GM12874 (cell line): ENCODE measurements at regions not wholly inside any gene's neighbourhood (a gene's known extent, or its start where the extent isn't known, plus 50 kb on each side); places are given as distances from the start of the nearest gene placed in this dataset.

Source experiments
- CTCF ChIP-seq: IDR thresholded peaks from 2 replicates; pipeline ENCODE4 v1.5.1; 2011; ENCODE audit warnings: low read depth, mild to moderate bottlenecking, control low read depth, low read length, moderate library complexity; ENCODE audit not compliant: insufficient read depth

- TF ChIP-seq CTCF, result no peak
Measured at GRCh38 chr6:127019828-127020227, 98.6 kb upstream of the RSPO3 start.

GRCh38 chr6:127022302-127022701, 96.2 kb upstream of the RSPO3 start:
- TF ChIP-seq CTCF, result no peak

- TF ChIP-seq CTCF, result no peak
Measured at GRCh38 chr6:127023001-127023778, 95.3 kb upstream of the RSPO3 start.

GRCh38 chr6:127026247-127026646, 92.2 kb upstream of the RSPO3 start:
- no peak for TF ChIP-seq CTCF

GRCh38 chr6:127030111-127030510, 88.4 kb upstream of the RSPO3 start:
- TF ChIP-seq CTCF, result no peak

GRCh38 chr6:127030836-127031235, 87.6 kb upstream of the RSPO3 start:
- no peak for TF ChIP-seq CTCF

- TF ChIP-seq CTCF, result no peak
Measured at GRCh38 chr6:127031511-127031910, 87.0 kb upstream of the RSPO3 start.
